HUDEP-2 (cell line): ENCODE measurements at regions not wholly inside any gene's neighbourhood (a gene's known extent, or its start where the extent isn't known, plus 50 kb on each side); places are given as distances from the start of the nearest gene placed in this dataset.
"Not testable (repeated sequence)": the region's sequence is repeated elsewhere in the genome, so short reads cannot be mapped to it uniquely, and the experiment has no call there.

Experiments
- DNase-seq, 76 experiments: peaks; one replicate each; lab custom pipeline; 2025; ENCODE audit not compliant: unreplicated experiment in 76 of 76; lab: John Stamatoyannopoulos, UW

DNA sequence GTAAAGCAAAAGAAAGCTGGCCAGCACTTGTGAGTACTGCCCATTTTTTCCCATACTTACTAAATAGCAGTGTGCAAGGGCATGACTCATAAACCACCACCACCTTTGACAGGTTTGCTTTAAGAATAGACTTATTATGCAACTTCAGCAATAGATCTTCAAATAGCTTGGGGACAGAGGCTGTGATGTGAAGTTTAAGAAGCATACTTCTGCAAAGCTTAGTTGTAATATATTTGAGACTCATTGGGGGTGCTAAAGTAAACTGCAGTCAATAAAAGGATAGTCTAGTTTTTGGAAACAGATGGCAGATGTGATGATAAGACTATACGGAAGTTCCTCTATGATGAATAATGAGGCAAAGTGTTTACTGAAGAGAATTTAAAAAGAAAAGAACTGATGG, 210.0 kb downstream of the PLA2G4A start:
- DNase-seq, result no peak

DNA sequence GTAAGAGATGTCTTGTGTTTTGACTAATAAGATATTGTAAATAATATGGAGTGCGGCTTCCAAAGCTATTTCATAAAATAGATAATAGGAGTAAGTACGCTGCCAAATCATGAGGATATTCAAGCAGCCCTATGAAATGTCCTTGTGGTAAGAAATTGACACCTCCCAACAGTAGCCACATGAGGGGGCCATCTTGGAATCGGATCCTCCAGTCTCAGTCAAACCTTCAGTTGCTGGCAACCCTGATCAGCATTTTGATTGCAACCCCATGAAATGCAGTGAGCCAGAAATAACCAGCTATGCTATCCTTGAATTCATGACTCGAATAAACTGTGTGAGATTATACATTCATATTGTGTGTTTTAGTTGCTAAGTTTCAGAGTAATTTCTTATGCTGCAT, 212.4 kb downstream of the PLA2G4A start:
- DNase-seq, result no peak

DNA sequence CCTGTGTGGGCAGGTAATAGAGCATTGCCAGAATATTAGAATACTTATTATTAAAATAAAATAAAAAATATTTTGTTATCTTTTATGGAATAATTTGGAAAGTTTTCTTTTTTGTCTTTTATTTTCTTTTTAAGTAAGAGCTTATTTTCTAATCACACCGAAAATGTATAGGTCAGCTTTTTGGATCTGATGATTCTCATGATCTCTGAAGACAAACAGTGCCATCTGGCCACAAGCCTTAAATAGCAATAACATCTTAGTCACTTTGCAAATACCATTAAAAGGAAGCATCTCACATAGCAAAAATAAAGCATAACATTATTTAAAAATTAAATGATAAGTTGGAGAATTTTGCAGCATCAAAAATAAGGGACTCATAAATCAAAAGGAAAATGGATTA, 213.8 kb downstream of the PLA2G4A start:
- no peak for DNase-seq

DNA sequence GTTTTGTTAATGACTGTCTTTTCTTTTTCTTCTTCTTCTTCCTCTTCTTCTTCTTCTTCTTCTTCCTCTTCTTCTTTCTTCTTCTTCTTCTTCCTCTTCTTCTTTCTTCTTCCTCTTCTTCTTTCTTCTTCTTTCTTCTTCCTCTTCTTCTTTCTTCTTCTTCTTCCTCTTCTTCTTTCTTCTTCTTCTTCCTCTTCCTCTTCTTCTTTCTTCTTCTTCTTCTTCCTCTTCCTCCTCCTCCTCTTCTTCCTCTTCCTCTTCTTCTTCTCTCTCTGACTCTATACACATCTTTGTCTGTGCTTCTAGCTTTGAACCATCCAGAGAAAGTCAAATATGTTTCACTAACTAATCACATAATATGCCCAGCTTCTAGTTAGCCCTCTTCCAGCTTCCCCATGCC, 214.7 kb downstream of the PLA2G4A start:
- DNase-seq, result not testable (repeated sequence)

DNA sequence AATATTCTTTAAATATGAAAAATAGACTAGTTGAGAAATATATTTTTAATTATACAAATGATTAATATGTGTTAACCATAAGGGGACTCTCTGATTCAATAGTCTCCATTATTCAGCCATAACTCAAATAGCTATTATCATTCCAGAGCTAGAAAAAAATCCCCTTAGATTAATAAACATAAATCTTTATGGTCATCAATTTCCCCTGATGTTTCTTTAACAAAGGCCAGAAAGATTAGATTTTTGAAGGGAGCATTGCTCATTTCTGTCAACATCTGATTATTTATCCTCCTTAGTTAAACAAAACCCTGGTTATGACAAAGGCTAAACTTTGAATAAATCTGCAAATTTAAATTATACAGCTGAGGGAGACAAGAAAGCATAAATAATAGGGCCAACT, 215.7 kb downstream of the PLA2G4A start:
- no peak for DNase-seq

GRCh38 chr1:187045371-187045770, 216.6 kb downstream of the PLA2G4A start:
- DNase-seq, result no peak

DNA sequence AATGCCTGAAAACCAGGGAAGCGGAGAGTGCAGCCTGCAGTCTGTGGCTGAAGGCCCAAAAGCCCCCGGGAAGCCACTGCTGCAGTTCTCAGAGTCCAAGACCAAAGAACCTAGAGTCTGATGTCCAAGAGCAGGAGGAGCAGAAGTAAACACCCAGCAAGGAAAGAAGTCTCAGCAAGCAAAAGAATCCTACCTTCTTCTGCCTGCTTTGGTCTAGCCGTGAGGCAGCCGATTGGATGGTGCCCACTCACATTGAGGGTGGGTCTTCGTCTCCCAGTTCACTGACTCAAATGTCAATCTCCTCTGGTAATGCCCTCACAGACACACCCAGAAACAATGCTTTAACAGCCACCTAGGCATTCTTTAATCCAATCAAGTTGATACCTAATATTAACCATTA, 217.5 kb downstream of the PLA2G4A start:
- no peak for DNase-seq

- no peak for DNase-seq
These were observed 218.5 kb downstream of the PLA2G4A start for GRCh38 chr1:187047298-187047697.

GRCh38 chr1:187051618-187052232, 223.0 kb downstream of the PLA2G4A start:
- DNase-seq, result peak in 7 of 76 experiments; percentile 1 to 27 (median 7)

DNA sequence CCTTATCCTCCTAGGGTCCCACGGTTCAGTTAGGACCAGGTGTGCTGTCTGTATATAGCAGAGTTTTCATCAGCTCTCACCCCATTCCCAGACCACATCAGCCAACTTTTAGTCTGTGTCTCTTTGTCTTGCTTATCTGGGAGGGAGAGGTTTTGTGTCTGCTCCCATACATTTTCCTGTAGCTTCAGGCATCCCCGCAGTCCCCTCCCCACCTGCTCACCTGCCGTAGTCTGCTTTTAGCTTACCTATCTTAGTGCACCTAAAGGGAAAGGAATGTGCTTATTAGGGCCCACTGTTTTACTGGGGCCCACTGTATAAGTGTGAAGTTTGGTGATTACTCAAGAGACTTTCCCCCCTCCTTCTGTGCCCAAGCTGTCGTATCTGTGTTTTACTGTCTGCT, 225.1 kb downstream of the PLA2G4A start:
- DNase-seq, result no peak

GRCh38 chr1:187054862-187055757, 226.4 kb downstream of the PLA2G4A start:
- no peak for DNase-seq

- no peak for DNase-seq
These were observed 234.5 kb downstream of the PLA2G4A start for GRCh38 chr1:187063271-187063670.

- no peak for DNase-seq
These were observed 238.4 kb downstream of the PLA2G4A start for GRCh38 chr1:187067160-187067559.

DNA sequence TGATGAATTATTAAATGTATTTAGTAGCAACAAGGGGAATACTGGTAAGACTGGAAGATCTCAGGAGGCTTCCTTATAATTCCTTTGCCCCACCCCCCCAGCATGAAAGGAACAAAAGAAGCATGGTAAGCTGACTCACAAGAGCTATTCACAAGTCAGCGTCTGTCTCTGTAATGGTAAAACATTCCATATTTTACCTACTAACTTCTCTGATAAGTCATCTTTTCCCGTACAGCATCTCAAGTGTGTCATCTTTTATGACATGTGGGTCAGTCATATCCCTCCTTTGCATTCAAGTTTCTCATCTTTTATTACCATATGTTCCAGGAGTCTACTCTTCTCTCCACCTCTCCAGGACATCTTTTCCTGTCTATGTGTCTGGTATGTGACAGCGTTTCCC, 241.3 kb downstream of the PLA2G4A start:
- DNase-seq, result no peak

GRCh38 chr1:187072262-187073034, 243.7 kb downstream of the PLA2G4A start:
- peak in 9 of 76 experiments; percentile 0 to 30 (median 12) for DNase-seq

DNA sequence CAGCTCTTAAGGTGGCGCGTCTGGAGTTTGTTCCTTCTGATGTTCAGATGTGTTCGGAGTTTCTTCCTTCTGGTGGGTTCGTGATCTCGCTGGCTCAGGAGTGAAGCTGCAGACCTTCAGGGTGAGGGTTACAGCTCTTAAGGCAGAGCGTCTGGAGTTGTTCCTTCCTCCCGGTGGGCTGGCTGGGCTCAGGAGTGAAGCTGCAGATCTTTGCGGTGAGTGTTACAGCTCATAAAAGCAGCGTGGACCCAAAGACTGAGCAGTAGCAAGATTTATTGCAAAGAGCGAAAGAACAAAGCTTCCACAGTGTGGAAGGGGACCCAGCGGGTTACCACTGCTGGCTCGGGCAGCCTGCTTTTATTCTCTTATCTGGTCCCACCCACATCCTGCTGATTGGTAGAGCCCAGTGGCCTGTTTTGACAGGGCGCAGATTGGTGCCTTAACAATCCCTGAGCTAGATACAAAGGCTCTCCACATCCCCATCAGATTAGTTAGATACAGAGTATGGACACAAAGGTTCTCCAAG, 244.3 kb downstream of the PLA2G4A start:
- peak in 15 of 76 experiments; percentile 4 to 30 (median 16) for DNase-seq

GRCh38 chr1:187073634-187074245, 245.0 kb downstream of the PLA2G4A start:
- not testable (repeated sequence) for DNase-seq

DNA sequence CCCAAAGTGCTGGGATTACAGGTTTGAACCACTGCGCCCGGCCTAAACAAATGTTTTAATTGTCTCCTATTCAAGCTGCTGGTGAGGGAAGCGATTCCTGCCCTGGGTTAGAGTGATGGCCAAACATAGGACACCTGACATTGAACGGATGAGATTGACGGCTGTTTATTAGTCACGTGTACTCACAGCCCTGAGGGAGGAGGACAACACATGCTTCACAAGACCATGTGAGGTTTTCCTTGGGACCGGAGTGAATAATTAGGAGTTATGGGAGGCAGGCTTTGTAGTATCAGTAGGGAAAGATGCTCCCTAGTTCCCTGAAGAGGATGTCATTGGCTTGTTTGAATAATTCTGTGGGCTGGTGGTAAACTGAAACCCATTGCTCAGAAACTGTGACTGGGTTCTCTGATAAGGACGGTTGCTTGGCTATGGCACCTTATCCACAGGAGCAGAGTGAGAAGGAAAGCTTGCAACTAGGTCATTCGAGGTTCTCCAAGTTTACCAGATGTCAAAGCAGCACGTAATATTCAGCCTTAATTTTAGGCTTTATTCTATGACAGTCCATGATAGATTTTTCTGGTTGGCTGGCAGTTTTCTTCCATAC, 245.8 kb downstream of the PLA2G4A start:
- DNase-seq, result peak in 9 of 76 experiments; percentile 3 to 34 (median 10)

GRCh38 chr1:187076922-187077321, 248.2 kb downstream of the PLA2G4A start:
- no peak for DNase-seq

DNA sequence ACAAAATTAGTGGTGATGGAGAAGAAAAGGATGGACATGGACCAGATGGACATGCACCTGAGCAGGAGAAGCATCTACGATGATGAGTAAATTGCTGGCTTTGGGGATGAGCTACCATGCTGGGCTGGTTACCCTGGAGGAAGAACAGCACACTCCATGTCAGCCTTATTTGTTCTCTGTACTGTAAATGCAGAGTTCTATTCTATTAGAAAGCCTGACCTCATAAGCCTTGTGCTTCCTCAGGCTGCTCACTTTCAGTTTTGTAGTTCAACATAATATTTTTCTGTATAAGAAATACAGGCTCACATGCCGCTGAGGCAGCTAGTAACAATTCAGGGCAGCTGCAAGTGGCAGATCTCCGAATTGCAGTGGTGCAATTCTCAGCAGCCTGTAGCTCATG, 249.6 kb downstream of the PLA2G4A start:
- DNase-seq, result no peak
